Hepatocyte (in vitro differentiated cells): ENCODE measurements at regions not wholly inside any gene's neighbourhood (a gene's known extent, or its start where the extent isn't known, plus 50 kb on each side); places are given as distances from the start of the nearest gene placed in this dataset.

Experiments used
- EZH2 ChIP-seq: fragments of 200-600 bp; sonication (generic); IDR thresholded peaks from 2 replicates; pipeline ENCODE4 v1.6.1; 2016; ENCODE audit warnings: antibody characterized with exemption, mild to moderate bottlenecking, borderline replicate concordance
- TF ChIP-seq, protein P1 (sequence below): fragments of 200-600 bp; sonication (generic); IDR thresholded peaks from 2 replicates; pipeline ENCODE4 v1.5.1; 2016; ENCODE audit warnings: antibody characterized with exemption, mild to moderate bottlenecking; ENCODE audit not compliant: poor library complexity

DNA sequence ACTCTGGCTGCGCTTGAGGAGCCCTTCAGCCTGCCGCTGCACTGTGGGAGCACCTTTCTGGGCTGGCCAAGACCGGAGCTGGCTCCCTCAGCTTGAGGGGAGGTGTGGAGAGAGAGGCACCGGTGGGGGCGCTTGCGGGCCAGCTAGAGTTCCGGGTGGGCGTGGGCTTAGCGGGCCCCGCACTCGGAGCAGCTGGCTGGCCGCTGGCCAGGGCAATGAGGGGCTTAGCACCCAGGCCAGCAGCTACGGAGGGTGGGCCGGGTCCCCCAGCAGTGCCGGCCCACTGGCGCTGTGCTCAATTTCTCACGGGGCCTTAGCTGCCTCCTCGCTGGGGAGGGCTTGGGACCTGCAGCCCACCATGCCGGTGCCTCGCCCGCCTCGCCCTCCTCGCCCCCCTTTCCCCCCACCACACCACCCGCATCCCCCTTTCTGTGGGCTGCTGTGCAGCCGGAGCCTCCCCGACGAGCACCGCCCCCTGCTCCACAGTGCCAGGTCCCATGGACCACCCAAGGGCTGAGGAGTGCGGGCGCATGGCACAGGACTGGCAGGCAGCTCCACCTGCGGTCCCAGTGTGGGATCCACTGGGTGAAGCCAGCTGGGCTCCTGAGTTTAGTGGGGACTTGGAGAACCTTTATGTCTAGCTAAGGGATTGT lies 954.5 kb downstream of the DTWD2 start:
- TF ChIP-seq EZH2: no peak
- TF ChIP-seq, protein P1, sequence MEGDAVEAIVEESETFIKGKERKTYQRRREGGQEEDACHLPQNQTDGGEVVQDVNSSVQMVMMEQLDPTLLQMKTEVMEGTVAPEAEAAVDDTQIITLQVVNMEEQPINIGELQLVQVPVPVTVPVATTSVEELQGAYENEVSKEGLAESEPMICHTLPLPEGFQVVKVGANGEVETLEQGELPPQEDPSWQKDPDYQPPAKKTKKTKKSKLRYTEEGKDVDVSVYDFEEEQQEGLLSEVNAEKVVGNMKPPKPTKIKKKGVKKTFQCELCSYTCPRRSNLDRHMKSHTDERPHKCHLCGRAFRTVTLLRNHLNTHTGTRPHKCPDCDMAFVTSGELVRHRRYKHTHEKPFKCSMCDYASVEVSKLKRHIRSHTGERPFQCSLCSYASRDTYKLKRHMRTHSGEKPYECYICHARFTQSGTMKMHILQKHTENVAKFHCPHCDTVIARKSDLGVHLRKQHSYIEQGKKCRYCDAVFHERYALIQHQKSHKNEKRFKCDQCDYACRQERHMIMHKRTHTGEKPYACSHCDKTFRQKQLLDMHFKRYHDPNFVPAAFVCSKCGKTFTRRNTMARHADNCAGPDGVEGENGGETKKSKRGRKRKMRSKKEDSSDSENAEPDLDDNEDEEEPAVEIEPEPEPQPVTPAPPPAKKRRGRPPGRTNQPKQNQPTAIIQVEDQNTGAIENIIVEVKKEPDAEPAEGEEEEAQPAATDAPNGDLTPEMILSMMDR: no peak
